ENCODE measurements at regions not wholly inside any gene's neighbourhood (a gene's known extent, or its start where the extent isn't known, plus 50 kb on each side); places are given as distances from the start of the nearest gene placed in this dataset.

DNA sequence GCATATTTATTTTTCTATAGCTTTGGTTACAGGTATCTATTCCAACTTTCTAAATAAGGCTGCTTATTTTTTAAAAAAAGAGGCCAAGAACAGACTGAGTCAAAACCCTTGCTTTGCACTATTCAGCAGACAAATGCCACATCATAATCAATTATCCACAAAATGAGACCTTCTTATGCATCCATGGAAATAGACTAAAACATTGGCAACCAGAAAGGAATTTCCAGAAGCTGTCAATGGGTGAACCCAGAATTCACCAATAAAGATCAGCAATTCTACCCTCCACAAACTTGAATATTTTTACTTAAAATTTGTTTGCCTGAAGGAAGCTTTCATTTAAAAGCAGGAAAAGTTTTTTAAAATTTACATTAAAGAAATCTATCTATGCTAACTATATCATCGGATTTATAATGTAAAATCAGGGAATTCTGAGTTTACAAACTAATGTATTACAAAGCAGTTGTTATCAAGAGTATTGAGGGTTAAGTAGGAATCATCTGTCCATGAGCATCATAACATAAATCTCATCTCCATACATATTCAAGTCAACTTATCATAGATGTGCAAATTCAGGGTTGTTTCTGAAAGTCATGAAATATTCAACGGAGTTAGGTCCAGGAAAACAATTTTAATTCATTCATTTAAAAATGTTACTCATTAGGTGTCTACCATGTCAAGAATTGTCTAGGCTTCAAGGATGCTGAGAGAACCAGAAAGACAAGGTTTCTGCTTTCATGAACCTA is 548.0 kb downstream of the SATB2 start:
- TF ChIP-seq, protein P1, sequence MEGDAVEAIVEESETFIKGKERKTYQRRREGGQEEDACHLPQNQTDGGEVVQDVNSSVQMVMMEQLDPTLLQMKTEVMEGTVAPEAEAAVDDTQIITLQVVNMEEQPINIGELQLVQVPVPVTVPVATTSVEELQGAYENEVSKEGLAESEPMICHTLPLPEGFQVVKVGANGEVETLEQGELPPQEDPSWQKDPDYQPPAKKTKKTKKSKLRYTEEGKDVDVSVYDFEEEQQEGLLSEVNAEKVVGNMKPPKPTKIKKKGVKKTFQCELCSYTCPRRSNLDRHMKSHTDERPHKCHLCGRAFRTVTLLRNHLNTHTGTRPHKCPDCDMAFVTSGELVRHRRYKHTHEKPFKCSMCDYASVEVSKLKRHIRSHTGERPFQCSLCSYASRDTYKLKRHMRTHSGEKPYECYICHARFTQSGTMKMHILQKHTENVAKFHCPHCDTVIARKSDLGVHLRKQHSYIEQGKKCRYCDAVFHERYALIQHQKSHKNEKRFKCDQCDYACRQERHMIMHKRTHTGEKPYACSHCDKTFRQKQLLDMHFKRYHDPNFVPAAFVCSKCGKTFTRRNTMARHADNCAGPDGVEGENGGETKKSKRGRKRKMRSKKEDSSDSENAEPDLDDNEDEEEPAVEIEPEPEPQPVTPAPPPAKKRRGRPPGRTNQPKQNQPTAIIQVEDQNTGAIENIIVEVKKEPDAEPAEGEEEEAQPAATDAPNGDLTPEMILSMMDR (IDR thresholded peaks at IDR 0.05) = no peak
- no peak for TF ChIP-seq POLR2A (IDR thresholded peaks at IDR 0.05)
